Naive thymus-derived CD4-positive, alpha-beta T cell (primary cell): ENCODE measurements at regions not wholly inside any gene's neighbourhood (a gene's known extent, or its start where the extent isn't known, plus 50 kb on each side); places are given as distances from the start of the nearest gene placed in this dataset.

ENCODE experiments used
- ATAC-seq: fragments of 150-1000 bp; cut with Tn5 transposase; 2 replicates; pipeline ENCODE4 v1.10.0; 2021; ENCODE audit warnings: mild to moderate bottlenecking, moderate library complexity
- CTCF ChIA-PET: fragments of 350-600 bp; sonication (Branson Sonifier 250); formaldehyde crosslinking; loops from one replicate; lab custom pipeline; 2021; ENCODE audit warnings: antibody characterized with exemption; lab: Charles Lee
- POLR2A ChIA-PET: fragments of 350-600 bp; sonication (Branson Sonifier 250); formaldehyde crosslinking; loops from one replicate; lab custom pipeline; 2021; ENCODE audit warnings: antibody characterized with exemption, inconsistent platforms; lab: Charles Lee
- DNase-seq, 9 donors: peaks; one replicate each; pipeline versions ENCODE4 v3.0.0 to v3.0.0-alpha.2; 2020 to 2022; ENCODE audit warnings: mixed read lengths in 1 of 9
- H3K27ac ChIP-seq: one replicate; pipeline ENCODE4 v1.7.0; 2013; ENCODE audit warnings: mild to moderate bottlenecking, low read depth, low read length, moderate library complexity
- H3K27me3 ChIP-seq, 2 donors: one replicate each; pipeline ENCODE4 v1.7.0; 2013; ENCODE audit warnings: low read length in 2 of 2, mild to moderate bottlenecking in 2 of 2, moderate library complexity in 2 of 2; ENCODE audit not compliant: control insufficient read depth in 2 of 2, insufficient read depth in 2 of 2
- H3K36me3 ChIP-seq, 3 experiments: 1 replicate in 2 of 3; 2 replicates in 1 of 3; pipeline ENCODE4 v1.7.0; 2013; ENCODE audit warnings: low read length in 3 of 3, mild to moderate bottlenecking in 3 of 3, moderate library complexity in 1 of 3; ENCODE audit not compliant: insufficient read depth in 3 of 3, control insufficient read depth in 2 of 3
- H3K4me1 ChIP-seq, 2 donors: one replicate each; pipeline ENCODE4 v1.7.0; 2013; ENCODE audit warnings: low read length in 2 of 2, mild to moderate bottlenecking in 2 of 2, moderate library complexity in 1 of 2; ENCODE audit not compliant: control insufficient read depth in 2 of 2, insufficient read depth in 2 of 2
- H3K4me3 ChIP-seq: 2 replicates; pipeline ENCODE4 v1.7.0; 2013; ENCODE audit warnings: mild to moderate bottlenecking, low read length
- H3K9me3 ChIP-seq, 3 experiments: 1 replicate in 2 of 3; 2 replicates in 1 of 3; pipeline ENCODE4 v1.7.0; 2013; ENCODE audit warnings: low read length in 3 of 3; ENCODE audit not compliant: control insufficient read depth in 2 of 3
- H3K27ac Mint-ChIP-seq, 9 donors: one replicate each; pipeline ENCODE4 v1.8.0; 2020 to 2022; ENCODE audit warnings: mixed read lengths in 9 of 9, mild to moderate bottlenecking in 8 of 9, moderate library complexity in 5 of 9, inconsistent platforms in 2 of 9
- H3K27me3 Mint-ChIP-seq, 5 donors: one replicate each; pipeline ENCODE4 v1.8.0; 2021 to 2022; ENCODE audit warnings: mixed read lengths in 5 of 5, mild to moderate bottlenecking in 1 of 5
- H3K36me3 Mint-ChIP-seq, 5 donors: one replicate each; pipeline ENCODE4 v1.8.0; 2020 to 2022; ENCODE audit warnings: mixed read lengths in 5 of 5, mild to moderate bottlenecking in 3 of 5, inconsistent platforms in 1 of 5
- H3K4me1 Mint-ChIP-seq, 7 donors: one replicate each; pipeline ENCODE4 v1.8.0; 2020 to 2022; ENCODE audit warnings: mixed read lengths in 7 of 7, mild to moderate bottlenecking in 3 of 7, inconsistent platforms in 1 of 7
- H3K4me3 Mint-ChIP-seq, 10 donors: one replicate each; pipeline ENCODE4 v1.8.0; 2020 to 2022; ENCODE audit warnings: mild to moderate bottlenecking in 10 of 10, mixed read lengths in 10 of 10, moderate library complexity in 6 of 10, inconsistent platforms in 2 of 10
- H3K9me3 Mint-ChIP-seq, 11 donors: one replicate each; pipeline ENCODE4 v1.8.0; 2020 to 2022; ENCODE audit warnings: mixed read lengths in 11 of 11, mild to moderate bottlenecking in 4 of 11, inconsistent platforms in 1 of 11, moderate library complexity in 1 of 11
- intact Hi-C, 2 donors: fragments of 100-400 bp; cut with micrococcal nuclease; formaldehyde crosslinking; loops; one replicate each; pipeline ENCODE4 v1.15.1; 2023

DNA sequence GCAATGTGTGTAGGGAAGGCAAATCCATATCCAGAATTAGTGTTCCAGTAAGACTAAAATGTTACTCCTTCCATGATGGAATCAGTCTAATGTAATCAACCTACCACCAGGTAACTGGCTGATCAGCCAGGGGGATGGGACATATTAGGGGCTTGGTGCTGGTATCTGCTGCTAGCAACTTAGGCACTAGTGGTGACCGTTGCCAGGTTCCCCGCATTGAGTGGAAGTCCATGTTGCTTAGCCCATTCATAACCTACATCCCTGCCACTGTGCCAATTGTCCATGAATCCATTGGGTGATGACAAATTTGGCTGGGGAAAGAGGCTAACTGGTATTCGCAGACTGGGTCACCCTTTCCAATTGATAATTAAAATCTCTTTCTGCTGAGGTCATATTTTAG is 212.2 kb upstream of the ROBO1 start:
- H3K4me1 Mint-ChIP-seq, result no peaks in the 10 kb centered on the region
- Histone ChIP-seq H3K27ac (no peak overlapping the region), H3K4me1 (no peaks in the 10 kb centered on the region), H3K27me3 (no peaks in the 10 kb centered on the region), H3K9me3 (no peaks in the 10 kb centered on the region), H3K4me3 (no peak overlapping the region), H3K36me3 (no peaks in the 10 kb centered on the region)
- H3K36me3 Mint-ChIP-seq, result no peaks in the 10 kb centered on the region
- H3K9me3 Mint-ChIP-seq, result peaks cover 0 to 34% (median 12%) of the 10 kb centered on the region in 11 donors
- ChIA-PET POLR2A (no interaction called here), CTCF (no interaction called here)
- no peak overlapping the region for H3K27ac Mint-ChIP-seq
- DNase-seq (no peak), ATAC-seq (no peak)
- intact Hi-C loops, result no loop called here
- H3K4me3 Mint-ChIP-seq, result no peak overlapping the region
- H3K27me3 Mint-ChIP-seq, result no peaks in the 10 kb centered on the region

DNA sequence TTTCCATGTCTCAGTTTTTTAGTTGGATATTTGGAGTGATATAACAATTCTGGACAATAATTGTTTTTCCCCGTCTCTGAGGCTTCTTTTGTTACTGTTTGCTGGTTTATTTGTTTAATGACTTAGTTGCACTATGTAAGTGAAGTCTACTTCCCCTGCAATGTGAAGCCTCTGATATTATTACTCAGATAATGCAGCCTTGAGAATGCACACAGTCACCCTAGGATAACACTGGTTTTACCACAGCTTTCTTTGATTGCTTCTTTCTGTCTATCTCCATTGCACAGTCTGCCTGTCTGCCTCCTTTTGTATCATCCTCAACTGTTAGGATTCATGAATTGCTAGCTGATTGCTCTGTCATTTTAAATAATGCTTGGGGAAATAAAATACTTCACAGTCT is 208.7 kb upstream of the ROBO1 start:
- peaks cover 0 to 28% (median 13%) of the 10 kb centered on the region in 11 donors for H3K9me3 Mint-ChIP-seq
- no peaks in the 10 kb centered on the region for H3K27me3 Mint-ChIP-seq
- H3K27ac Mint-ChIP-seq, result no peak overlapping the region
- no peak overlapping the region for H3K4me3 ChIP-seq
- ChIA-PET CTCF (no interaction called here), POLR2A (no interaction called here)
- no peaks in the 10 kb centered on the region for H3K27me3 ChIP-seq
- DNase-seq (no peak), ATAC-seq (no peak)
- no peaks in the 10 kb centered on the region for H3K9me3 ChIP-seq
- no peaks in the 10 kb centered on the region for H3K36me3 Mint-ChIP-seq
- H3K4me1 Mint-ChIP-seq, result no peaks in the 10 kb centered on the region
- H3K27ac ChIP-seq, result no peak overlapping the region
- no peak overlapping the region for H3K4me3 Mint-ChIP-seq
- intact Hi-C loops, result no loop called here
- H3K4me1 ChIP-seq, result no peaks in the 10 kb centered on the region
- H3K36me3 ChIP-seq, result no peaks in the 10 kb centered on the region

DNA sequence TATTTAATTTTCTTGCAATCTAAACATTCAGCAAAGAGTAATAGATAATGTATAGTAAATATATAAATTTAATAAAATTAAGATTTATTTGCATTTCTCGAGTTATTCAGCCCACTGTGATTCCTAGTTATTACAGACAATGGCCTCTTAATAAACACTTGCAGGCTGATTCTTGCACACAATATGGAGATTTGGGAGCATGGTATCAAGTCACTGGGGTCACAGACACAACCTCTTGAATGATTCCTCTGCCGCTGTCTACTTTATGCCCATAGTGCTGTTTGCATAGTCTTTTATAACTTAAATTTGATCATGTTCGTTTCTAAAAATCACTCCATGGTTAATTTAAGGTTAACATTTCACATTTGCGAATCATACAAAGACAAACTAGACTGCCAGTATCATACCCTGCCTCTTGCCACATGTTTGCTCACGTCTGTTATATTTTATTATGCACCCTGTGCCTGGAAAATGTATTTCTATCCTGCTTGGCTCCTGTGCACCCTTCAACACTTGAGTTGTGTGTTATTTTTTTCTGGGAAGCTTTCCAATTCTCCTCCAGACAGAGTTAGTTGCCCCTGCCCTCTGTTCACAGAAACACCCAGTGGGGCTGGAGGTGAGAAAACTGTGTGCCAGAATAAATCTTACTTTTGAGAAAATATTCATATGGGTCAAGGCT is 206.3 kb upstream of the ROBO1 start:
- no peak overlapping the region for H3K27ac Mint-ChIP-seq
- intact Hi-C loops, result no loop called here

DNA sequence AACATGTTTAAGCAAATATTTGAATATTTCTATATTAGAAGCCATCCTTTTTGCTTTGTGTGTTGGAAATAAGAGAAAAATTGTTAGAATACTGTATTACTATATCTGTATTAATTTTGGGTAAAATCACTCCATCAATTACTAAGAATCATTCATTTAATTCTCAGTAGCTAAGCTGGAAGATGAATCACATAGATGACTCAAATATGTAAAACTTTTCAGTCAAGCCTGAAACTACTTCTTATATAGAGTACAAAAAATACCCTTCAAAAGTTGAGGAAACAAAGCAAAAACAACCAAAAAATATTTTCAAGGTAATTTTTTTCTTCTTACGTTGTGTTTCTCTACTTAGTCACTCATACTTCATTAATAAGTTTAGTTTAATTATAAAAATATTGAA is 205.7 kb upstream of the ROBO1 start:
- intact Hi-C loops, result no loop called here
- Histone ChIP-seq H3K27me3 (no peaks in the 10 kb centered on the region), H3K36me3 (no peaks in the 10 kb centered on the region), H3K9me3 (no peaks in the 10 kb centered on the region), H3K4me1 (no peaks in the 10 kb centered on the region), H3K4me3 (no peak overlapping the region), H3K27ac (no peak overlapping the region)
- Mint-ChIP-seq H3K36me3 (no peaks in the 10 kb centered on the region), H3K9me3 (peaks cover 0 to 26% (median 10%) of the 10 kb centered on the region in 11 donors), H3K27me3 (no peaks in the 10 kb centered on the region), H3K4me1 (no peaks in the 10 kb centered on the region), H3K4me3 (no peak overlapping the region), H3K27ac (no peak overlapping the region)
- POLR2A ChIA-PET, result no interaction called here
- no peak for ATAC-seq
- DNase-seq, result no peak
- CTCF ChIA-PET, result no interaction called here

More for the DNA sequence above, 206.3 kb upstream of the ROBO1 start:
- no peaks in the 10 kb centered on the region for H3K36me3 ChIP-seq
- Mint-ChIP-seq H3K27me3 (no peaks in the 10 kb centered on the region), H3K4me3 (no peak overlapping the region), H3K9me3 (peaks cover 0 to 25% (median 10%) of the 10 kb centered on the region in 11 donors), H3K4me1 (no peaks in the 10 kb centered on the region), H3K36me3 (no peaks in the 10 kb centered on the region)
- ChIA-PET POLR2A (no interaction called here), CTCF (no interaction called here)
- no peak overlapping the region for H3K27ac ChIP-seq
- no peaks in the 10 kb centered on the region for H3K4me1 ChIP-seq
- no peak for DNase-seq
- ATAC-seq, result no peak
- no peaks in the 10 kb centered on the region for H3K9me3 ChIP-seq
- no peaks in the 10 kb centered on the region for H3K27me3 ChIP-seq
- H3K4me3 ChIP-seq, result no peak overlapping the region

DNA sequence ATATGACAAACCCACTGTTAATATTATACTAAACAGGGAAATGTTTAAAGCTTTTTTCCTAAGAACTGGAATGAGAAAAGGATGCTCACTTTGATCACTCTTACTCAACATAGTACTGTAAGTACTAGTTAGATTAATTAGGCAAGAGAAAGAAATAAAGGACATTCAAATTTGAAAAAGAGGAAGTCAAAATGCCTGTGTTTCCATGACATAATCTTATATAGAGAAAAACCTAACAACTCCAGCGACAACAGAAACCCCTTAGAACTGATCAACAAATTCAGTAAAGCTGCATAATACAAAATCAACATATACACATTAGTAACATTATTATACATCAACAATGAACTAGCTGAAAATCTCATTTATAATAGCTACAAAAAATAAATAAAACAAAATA is 200.6 kb upstream of the ROBO1 start:
- no peak for ATAC-seq
- ChIA-PET CTCF (no interaction called here), POLR2A (no interaction called here)

DNA sequence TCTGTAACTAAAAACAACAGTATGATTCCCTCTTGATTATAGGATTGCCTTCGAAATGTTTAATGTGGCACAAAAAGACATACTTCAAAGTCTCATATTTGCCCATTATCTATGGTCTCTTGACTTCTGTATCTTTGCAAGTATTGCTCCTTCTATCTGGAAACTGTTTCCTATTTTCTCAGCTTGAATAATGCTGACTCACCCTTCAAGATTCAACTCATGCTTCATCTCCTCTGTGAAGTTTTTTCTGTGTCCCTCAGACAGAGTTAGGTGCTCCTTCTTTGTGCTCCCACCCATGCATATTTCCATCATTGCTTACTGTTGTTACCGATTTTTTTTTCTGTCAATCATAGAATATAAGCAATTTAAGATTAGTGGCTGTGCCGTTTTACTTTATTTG is 192.8 kb upstream of the ROBO1 start:
- intact Hi-C loops, result no loop called here
- Histone ChIP-seq H3K27me3 (no peaks in the 10 kb centered on the region), H3K4me1 (no peaks in the 10 kb centered on the region), H3K9me3 (no peaks in the 10 kb centered on the region), H3K4me3 (no peak overlapping the region), H3K27ac (no peak overlapping the region), H3K36me3 (no peaks in the 10 kb centered on the region)
- H3K4me1 Mint-ChIP-seq, result no peaks in the 10 kb centered on the region
- CTCF ChIA-PET, result no interaction called here
- H3K27me3 Mint-ChIP-seq, result no peaks in the 10 kb centered on the region
- H3K4me3 Mint-ChIP-seq, result no peak overlapping the region
- no peak for ATAC-seq
- peaks cover 0 to 22% (median 12%) of the 10 kb centered on the region in 11 donors for H3K9me3 Mint-ChIP-seq
- no peaks in the 10 kb centered on the region for H3K36me3 Mint-ChIP-seq
- no peak overlapping the region for H3K27ac Mint-ChIP-seq
- DNase-seq, result no peak
- POLR2A ChIA-PET, result no interaction called here

More for the DNA sequence above, 200.6 kb upstream of the ROBO1 start:
- peaks cover 0 to 30% (median 5%) of the 10 kb centered on the region in 11 donors for H3K9me3 Mint-ChIP-seq
- intact Hi-C loops, result no loop called here
- H3K4me1 Mint-ChIP-seq, result no peaks in the 10 kb centered on the region
- no peaks in the 10 kb centered on the region for H3K27me3 ChIP-seq
- H3K36me3 Mint-ChIP-seq, result no peaks in the 10 kb centered on the region
- H3K27ac Mint-ChIP-seq, result no peak overlapping the region
- H3K27me3 Mint-ChIP-seq, result no peaks in the 10 kb centered on the region
- H3K9me3 ChIP-seq, result peaks cover 0 to 5% (median 0%) of the 10 kb centered on the region in 3 experiments
- no peaks in the 10 kb centered on the region for H3K36me3 ChIP-seq
- no peak overlapping the region for H3K27ac ChIP-seq
- DNase-seq, result no peak
- H3K4me3 Mint-ChIP-seq, result no peak overlapping the region
- no peak overlapping the region for H3K4me3 ChIP-seq
- no peaks in the 10 kb centered on the region for H3K4me1 ChIP-seq

DNA sequence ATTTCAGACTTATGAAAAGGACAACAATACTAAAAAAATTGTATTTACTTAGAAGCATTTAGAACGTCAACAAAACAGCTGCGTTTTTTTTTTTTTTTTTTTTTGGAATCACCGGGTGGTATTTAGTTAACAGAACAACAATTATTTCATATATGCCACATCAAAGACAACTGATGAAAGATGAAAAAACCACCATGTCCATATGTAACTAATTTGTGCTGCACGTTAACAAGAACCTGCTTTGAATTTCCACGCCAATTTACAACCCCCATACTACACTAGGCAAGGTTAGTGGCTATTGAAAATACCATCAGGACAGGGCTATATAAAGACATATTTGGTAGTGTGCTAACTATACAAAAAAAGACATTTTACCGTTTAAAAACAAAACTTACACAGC is 189.3 kb upstream of the ROBO1 start:
- ChIA-PET POLR2A (no interaction called here), CTCF (no interaction called here)
- H3K27ac ChIP-seq, result no peak overlapping the region
- no peaks in the 10 kb centered on the region for H3K36me3 ChIP-seq
- intact Hi-C loops, result no loop called here
- Mint-ChIP-seq H3K36me3 (no peaks in the 10 kb centered on the region), H3K27ac (no peak overlapping the region), H3K4me1 (no peaks in the 10 kb centered on the region), H3K27me3 (no peaks in the 10 kb centered on the region), H3K9me3 (peaks cover 0 to 23% (median 8%) of the 10 kb centered on the region in 11 donors), H3K4me3 (no peak overlapping the region)
- H3K4me1 ChIP-seq, result no peaks in the 10 kb centered on the region
- ATAC-seq (no peak), DNase-seq (no peak)
- no peaks in the 10 kb centered on the region for H3K9me3 ChIP-seq
- H3K27me3 ChIP-seq, result no peaks in the 10 kb centered on the region
- H3K4me3 ChIP-seq, result no peak overlapping the region
